Transverse colon (tissue), 3 donors: ENCODE measurements at regions not wholly inside any gene's neighbourhood (a gene's known extent, or its start where the extent isn't known, plus 50 kb on each side); places are given as distances from the start of the nearest gene placed in this dataset.

Source experiments
- CTCF ChIP-seq, 5 experiments: fragments of 200-600 bp in 3 of 5; fragments of 450-650 bp in 2 of 5; sonication (generic) in 3 of 5; IDR thresholded peaks; 1 replicate in 2 of 5; 2 replicates in 3 of 5; pipeline ENCODE4 v1.5.1; 2016 to 2017; ENCODE audit warnings: antibody characterized with exemption in 5 of 5, inconsistent platforms in 3 of 5, mild to moderate bottlenecking in 2 of 5, moderate library complexity in 1 of 5
- EP300 ChIP-seq: sonication (generic); formaldehyde crosslinking; IDR thresholded peaks from one replicate; pipeline ENCODE4 v1.6.1; 2017; ENCODE audit warnings: antibody characterized with exemption, low read depth
- POLR2A ChIP-seq: fragments of 450-650 bp; IDR thresholded peaks from one replicate; pipeline ENCODE4 v1.6.1; 2016; ENCODE audit warnings: antibody characterized with exemption, mild to moderate bottlenecking, moderate library complexity

- TF ChIP-seq CTCF (IDR thresholded peaks at IDR 0.05): no peak
- no peak for TF ChIP-seq POLR2A
- no peak for TF ChIP-seq EP300
Observed at GRCh38 chr6:92879526-92879925, 539.8 kb downstream of the EPHA7 start.
